Upper lobe of left lung (tissue), 4 donors: ENCODE measurements at regions not wholly inside any gene's neighbourhood (a gene's known extent, or its start where the extent isn't known, plus 50 kb on each side); places are given as distances from the start of the nearest gene placed in this dataset.

ENCODE experiments used
- POLR2AphosphoS5 ChIP-seq, 2 donors: sonication (generic); formaldehyde crosslinking; IDR thresholded peaks; one replicate each; pipeline ENCODE4 v1.5.1; 2017; ENCODE audit warnings: antibody characterized with exemption in 2 of 2
- TF ChIP-seq, protein P1 (sequence below), 6 experiments: fragments of 450-650 bp in 4 of 6; fragments of 200-600 bp in 2 of 6; sonication (generic) in 2 of 6; IDR thresholded peaks; one replicate each; pipeline ENCODE4 v1.5.1; 2016 to 2019; ENCODE audit warnings: antibody characterized with exemption in 6 of 6

DNA sequence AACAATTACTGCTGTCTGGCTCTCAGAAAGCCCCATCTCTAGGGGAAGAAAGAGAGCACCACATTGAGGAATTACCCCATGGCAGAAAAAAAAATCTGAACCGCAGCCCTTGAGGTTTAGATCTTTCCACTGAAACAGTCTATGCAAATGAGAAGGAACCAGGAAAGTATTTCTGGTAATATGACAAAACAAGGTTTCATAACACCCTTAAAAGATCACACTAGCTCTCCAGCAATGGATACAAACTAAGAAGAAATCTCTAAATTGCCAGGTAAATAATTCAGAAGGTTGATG, 427.1 kb downstream of the PRELID2 start:
- TF ChIP-seq, protein P1, sequence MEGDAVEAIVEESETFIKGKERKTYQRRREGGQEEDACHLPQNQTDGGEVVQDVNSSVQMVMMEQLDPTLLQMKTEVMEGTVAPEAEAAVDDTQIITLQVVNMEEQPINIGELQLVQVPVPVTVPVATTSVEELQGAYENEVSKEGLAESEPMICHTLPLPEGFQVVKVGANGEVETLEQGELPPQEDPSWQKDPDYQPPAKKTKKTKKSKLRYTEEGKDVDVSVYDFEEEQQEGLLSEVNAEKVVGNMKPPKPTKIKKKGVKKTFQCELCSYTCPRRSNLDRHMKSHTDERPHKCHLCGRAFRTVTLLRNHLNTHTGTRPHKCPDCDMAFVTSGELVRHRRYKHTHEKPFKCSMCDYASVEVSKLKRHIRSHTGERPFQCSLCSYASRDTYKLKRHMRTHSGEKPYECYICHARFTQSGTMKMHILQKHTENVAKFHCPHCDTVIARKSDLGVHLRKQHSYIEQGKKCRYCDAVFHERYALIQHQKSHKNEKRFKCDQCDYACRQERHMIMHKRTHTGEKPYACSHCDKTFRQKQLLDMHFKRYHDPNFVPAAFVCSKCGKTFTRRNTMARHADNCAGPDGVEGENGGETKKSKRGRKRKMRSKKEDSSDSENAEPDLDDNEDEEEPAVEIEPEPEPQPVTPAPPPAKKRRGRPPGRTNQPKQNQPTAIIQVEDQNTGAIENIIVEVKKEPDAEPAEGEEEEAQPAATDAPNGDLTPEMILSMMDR (IDR thresholded peaks at IDR 0.05): no peak
- TF ChIP-seq POLR2AphosphoS5 (IDR thresholded peaks at IDR 0.05): no peak
